ENCODE measurements at regions not wholly inside any gene's neighbourhood (a gene's known extent, or its start where the extent isn't known, plus 50 kb on each side); places are given as distances from the start of the nearest gene placed in this dataset.

GRCh38 chr7:52482076-52482475, 553.4 kb upstream of the POM121L12 start:
- H3K27ac ChIP-seq: no peak overlapping the region
- H3K9ac ChIP-seq (ENCODE audit: insufficient read length): no peak overlapping the region
- no peak for DNase-seq (ENCODE audit: low read depth, low spot score)
- H3K36me3 ChIP-seq (ENCODE audit: insufficient read depth, low read length): no peaks in the 10 kb centered on the region
- TF ChIP-seq POLR2AphosphoS5 (IDR thresholded peaks at IDR 0.05; ENCODE audit: borderline replicate concordance, low read depth, low read length) (no peak), FOXP2 (optimal IDR thresholded peaks at IDR 0.05; ENCODE audit: control extremely low read depth, extremely low read length, insufficient read depth) (no peak), EZH2 (IDR thresholded peaks at IDR 0.05) (no peak)
- H3K9me3 ChIP-seq (ENCODE audit: low read depth, low read length): no peaks in the 10 kb centered on the region
- H3K4me3 ChIP-seq: no peak overlapping the region

GRCh38 chr7:52481571-52481970, 553.9 kb upstream of the POM121L12 start:
- no peak for DNase-seq (ENCODE audit: low read depth, low spot score)

GRCh38 chr7:52479990-52480389, 555.4 kb upstream of the POM121L12 start:
- Histone ChIP-seq H3K4me3 (no peak overlapping the region), H3K9ac (ENCODE audit: insufficient read length) (no peak overlapping the region), H3K36me3 (ENCODE audit: insufficient read depth, low read length) (no peaks in the 10 kb centered on the region), H3K27ac (no peak overlapping the region), H3K9me3 (ENCODE audit: low read depth, low read length) (no peaks in the 10 kb centered on the region)
- no peak for DNase-seq (ENCODE audit: low read depth, low spot score)
- TF ChIP-seq EZH2 (IDR thresholded peaks at IDR 0.05) (no peak), POLR2AphosphoS5 (IDR thresholded peaks at IDR 0.05; ENCODE audit: borderline replicate concordance, low read depth, low read length) (no peak), FOXP2 (optimal IDR thresholded peaks at IDR 0.05; ENCODE audit: control extremely low read depth, extremely low read length, insufficient read depth) (no peak)

More at GRCh38 chr7:52481571-52481970, 553.9 kb upstream of the POM121L12 start:
- H3K27ac ChIP-seq: no peak overlapping the region
- TF ChIP-seq POLR2AphosphoS5 (IDR thresholded peaks at IDR 0.05; ENCODE audit: borderline replicate concordance, low read depth, low read length) (no peak), FOXP2 (optimal IDR thresholded peaks at IDR 0.05; ENCODE audit: control extremely low read depth, extremely low read length, insufficient read depth) (no peak), EZH2 (IDR thresholded peaks at IDR 0.05) (no peak)
- H3K9me3 ChIP-seq (ENCODE audit: low read depth, low read length): no peaks in the 10 kb centered on the region
- H3K4me3 ChIP-seq: no peak overlapping the region
- no peaks in the 10 kb centered on the region for H3K36me3 ChIP-seq (ENCODE audit: insufficient read depth, low read length)
- H3K9ac ChIP-seq (ENCODE audit: insufficient read length): no peak overlapping the region

GRCh38 chr7:52475001-52475582, 560.3 kb upstream of the POM121L12 start:
- no peaks in the 10 kb centered on the region for H3K9me3 ChIP-seq (ENCODE audit: low read depth, low read length)
- no peak overlapping the region for H3K4me3 ChIP-seq
- no peak overlapping the region for H3K9ac ChIP-seq (ENCODE audit: insufficient read length)
- H3K27ac ChIP-seq: no peak overlapping the region
- DNase-seq (ENCODE audit: low read depth, low spot score): no peak
- TF ChIP-seq FOXP2 (optimal IDR thresholded peaks at IDR 0.05; ENCODE audit: control extremely low read depth, extremely low read length, insufficient read depth) (no peak), EZH2 (IDR thresholded peaks at IDR 0.05) (no peak), POLR2AphosphoS5 (IDR thresholded peaks at IDR 0.05; ENCODE audit: borderline replicate concordance, low read depth, low read length) (no peak)
- H3K36me3 ChIP-seq (ENCODE audit: insufficient read depth, low read length): no peaks in the 10 kb centered on the region

- H3K9ac ChIP-seq (ENCODE audit: insufficient read length): no peak overlapping the region
- TF ChIP-seq POLR2AphosphoS5 (IDR thresholded peaks at IDR 0.05; ENCODE audit: borderline replicate concordance, low read depth, low read length) (no peak), FOXP2 (optimal IDR thresholded peaks at IDR 0.05; ENCODE audit: control extremely low read depth, extremely low read length, insufficient read depth) (no peak), EZH2 (IDR thresholded peaks at IDR 0.05) (no peak)
- H3K9me3 ChIP-seq (ENCODE audit: low read depth, low read length): no peaks in the 10 kb centered on the region
- no peak overlapping the region for H3K4me3 ChIP-seq
- no peak overlapping the region for H3K27ac ChIP-seq
- H3K36me3 ChIP-seq (ENCODE audit: insufficient read depth, low read length): no peaks in the 10 kb centered on the region
- DNase-seq (ENCODE audit: low read depth, low spot score): no peak
These were observed 561.7 kb upstream of the POM121L12 start for GRCh38 chr7:52473756-52474155.

GRCh38 chr7:52472006-52472620, 563.3 kb upstream of the POM121L12 start:
- no peaks in the 10 kb centered on the region for H3K36me3 ChIP-seq (ENCODE audit: insufficient read depth, low read length)
- TF ChIP-seq EZH2 (IDR thresholded peaks at IDR 0.05) (no peak), FOXP2 (optimal IDR thresholded peaks at IDR 0.05; ENCODE audit: control extremely low read depth, extremely low read length, insufficient read depth) (no peak), POLR2AphosphoS5 (IDR thresholded peaks at IDR 0.05; ENCODE audit: borderline replicate concordance, low read depth, low read length) (no peak)
- H3K27ac ChIP-seq: no peak overlapping the region
- H3K9me3 ChIP-seq (ENCODE audit: low read depth, low read length): no peaks in the 10 kb centered on the region
- no peak for DNase-seq (ENCODE audit: low read depth, low spot score)
- H3K4me3 ChIP-seq: no peak overlapping the region
- H3K9ac ChIP-seq (ENCODE audit: insufficient read length): no peak overlapping the region

- no peak for DNase-seq (ENCODE audit: low read depth, low spot score)
- Histone ChIP-seq H3K36me3 (ENCODE audit: insufficient read depth, low read length) (no peaks in the 10 kb centered on the region), H3K4me3 (no peak overlapping the region), H3K9me3 (ENCODE audit: low read depth, low read length) (no peaks in the 10 kb centered on the region), H3K9ac (ENCODE audit: insufficient read length) (no peak overlapping the region), H3K27ac (no peak overlapping the region)
- TF ChIP-seq FOXP2 (optimal IDR thresholded peaks at IDR 0.05; ENCODE audit: control extremely low read depth, extremely low read length, insufficient read depth): no peak
- TF ChIP-seq POLR2AphosphoS5 (IDR thresholded peaks at IDR 0.05; ENCODE audit: borderline replicate concordance, low read depth, low read length): no peak
- TF ChIP-seq EZH2 (IDR thresholded peaks at IDR 0.05): no peak
These were observed 570.2 kb upstream of the POM121L12 start for GRCh38 chr7:52465216-52465615.

- H3K9me3 ChIP-seq (ENCODE audit: low read depth, low read length): no peaks in the 10 kb centered on the region
- no peak for TF ChIP-seq POLR2AphosphoS5 (IDR thresholded peaks at IDR 0.05; ENCODE audit: borderline replicate concordance, low read depth, low read length)
- no peak for TF ChIP-seq FOXP2 (optimal IDR thresholded peaks at IDR 0.05; ENCODE audit: control extremely low read depth, extremely low read length, insufficient read depth)
- TF ChIP-seq EZH2 (IDR thresholded peaks at IDR 0.05): no peak
- no peak overlapping the region for H3K4me3 ChIP-seq
- no peak overlapping the region for H3K27ac ChIP-seq
- H3K36me3 ChIP-seq (ENCODE audit: insufficient read depth, low read length): no peaks in the 10 kb centered on the region
- no peak for DNase-seq (ENCODE audit: low read depth, low spot score)
- H3K9ac ChIP-seq (ENCODE audit: insufficient read length): no peak overlapping the region
These were observed 572.1 kb upstream of the POM121L12 start for GRCh38 chr7:52463341-52463740.
